Kidney (tissue), 13 donors: ENCODE measurements at regions not wholly inside any gene's neighbourhood (a gene's known extent, or its start where the extent isn't known, plus 50 kb on each side); places are given as distances from the start of the nearest gene placed in this dataset.

Experiments
- DNase-seq, 5 donors: peaks; one replicate each; pipeline ENCODE4 v3.0.0-alpha.2; 2013 to 2020
- FAIRE-seq: peaks from 2 replicates; lab custom pipeline; 2012; peaks lifted over from hg19 to GRCh38; lab: Jason Lieb, UNC
- H3K27ac ChIP-seq, 2 donors: one replicate each; pipeline ENCODE4 v1.7.0; 2013; ENCODE audit warnings: low read depth in 2 of 2, low read length in 2 of 2, inconsistent platforms in 1 of 2
- H3K27me3 ChIP-seq: one replicate; pipeline ENCODE4 v1.7.1; 2013; ENCODE audit warnings: low read length, inconsistent platforms; ENCODE audit not compliant: control insufficient read depth, insufficient read depth
- H3K36me3 ChIP-seq, 3 donors: one replicate each; pipeline versions ENCODE4 v1.7.0 to v1.7.1; 2013; ENCODE audit warnings: low read length in 3 of 3, control low read depth in 1 of 3, inconsistent platforms in 1 of 3; ENCODE audit not compliant: insufficient read depth in 3 of 3, control insufficient read depth in 2 of 3
- H3K4me1 ChIP-seq, 3 donors: one replicate each; pipeline versions ENCODE4 v1.7.0 to v1.7.1; 2013; ENCODE audit warnings: low read length in 3 of 3, inconsistent platforms in 1 of 3, low read depth in 1 of 3; ENCODE audit not compliant: control insufficient read depth in 2 of 3, insufficient read depth in 2 of 3
- H3K4me3 ChIP-seq, 3 donors: one replicate each; pipeline versions ENCODE4 v1.7.0 to v1.8.1; 2013; ENCODE audit warnings: low read length in 3 of 3, control low read depth in 1 of 3, inconsistent platforms in 1 of 3
- H3K9ac ChIP-seq, 3 donors: one replicate each; pipeline versions ENCODE4 v1.7.0 to v1.7.1; 2013; ENCODE audit warnings: low read length in 3 of 3, control low read depth in 1 of 3, inconsistent platforms in 1 of 3
- H3K9me3 ChIP-seq, 3 donors: one replicate each; pipeline versions ENCODE4 v1.7.0 to v1.7.1; 2013; ENCODE audit warnings: low read length in 3 of 3, control low read depth in 1 of 3, inconsistent platforms in 1 of 3; ENCODE audit not compliant: control insufficient read depth in 2 of 3, insufficient read depth in 1 of 3
- intact Hi-C: fragments of 100-400 bp; cut with DNase I; formaldehyde crosslinking; loops from one replicate; pipeline ENCODE4 v1.11.1; 2022
- TF ChIP-seq, protein P1 (sequence below): IDR thresholded peaks from 3 replicates; pipeline ENCODE4 v1.5.1; 2012; ENCODE audit warnings: mild to moderate bottlenecking, moderate library complexity, borderline replicate concordance; ENCODE audit not compliant: insufficient read depth; ENCODE audit errors: extremely low read depth
- donor health status: control.
- donor health status: control.
- donor health status: control.
- donor health status: control.
- donor health status: control.
- donor health status: DM: yes; HTN: yes; CAD: no.
- donor health status: Normal renal cell carcinoma (clear cell type).

DNA sequence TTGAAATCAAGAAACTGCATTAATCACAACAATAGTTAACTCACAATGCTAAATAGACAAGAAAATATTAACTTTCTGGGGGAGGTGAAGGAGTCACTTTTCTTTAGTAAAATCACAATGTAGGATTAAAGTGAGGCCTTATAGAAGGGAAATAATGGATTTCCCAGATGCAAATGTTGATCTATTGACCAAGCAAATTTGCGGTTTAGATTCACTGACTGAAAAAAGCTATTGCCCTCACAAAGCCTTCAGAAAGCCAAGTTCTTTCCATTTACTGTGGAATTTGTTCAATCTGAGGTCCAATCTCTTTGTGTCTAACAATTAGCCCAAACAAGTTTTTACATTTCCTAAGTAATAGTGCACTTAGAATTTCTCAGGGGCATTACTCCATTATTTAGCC, 95.1 kb upstream of the PTCHD4 start:
- H3K36me3 ChIP-seq, result no peaks in the 10 kb centered on the region
- no peak overlapping the region for H3K27ac ChIP-seq
- H3K9ac ChIP-seq, result no peak overlapping the region
- H3K27me3 ChIP-seq, result no peaks in the 10 kb centered on the region
- no peak for DNase-seq
- FAIRE-seq, result no peak
- intact Hi-C loops, result no loop called here
- H3K9me3 ChIP-seq, result peaks cover 0 to 4% (median 0%) of the 10 kb centered on the region in 3 donors
- no peak overlapping the region for H3K4me3 ChIP-seq
- TF ChIP-seq, protein P1, sequence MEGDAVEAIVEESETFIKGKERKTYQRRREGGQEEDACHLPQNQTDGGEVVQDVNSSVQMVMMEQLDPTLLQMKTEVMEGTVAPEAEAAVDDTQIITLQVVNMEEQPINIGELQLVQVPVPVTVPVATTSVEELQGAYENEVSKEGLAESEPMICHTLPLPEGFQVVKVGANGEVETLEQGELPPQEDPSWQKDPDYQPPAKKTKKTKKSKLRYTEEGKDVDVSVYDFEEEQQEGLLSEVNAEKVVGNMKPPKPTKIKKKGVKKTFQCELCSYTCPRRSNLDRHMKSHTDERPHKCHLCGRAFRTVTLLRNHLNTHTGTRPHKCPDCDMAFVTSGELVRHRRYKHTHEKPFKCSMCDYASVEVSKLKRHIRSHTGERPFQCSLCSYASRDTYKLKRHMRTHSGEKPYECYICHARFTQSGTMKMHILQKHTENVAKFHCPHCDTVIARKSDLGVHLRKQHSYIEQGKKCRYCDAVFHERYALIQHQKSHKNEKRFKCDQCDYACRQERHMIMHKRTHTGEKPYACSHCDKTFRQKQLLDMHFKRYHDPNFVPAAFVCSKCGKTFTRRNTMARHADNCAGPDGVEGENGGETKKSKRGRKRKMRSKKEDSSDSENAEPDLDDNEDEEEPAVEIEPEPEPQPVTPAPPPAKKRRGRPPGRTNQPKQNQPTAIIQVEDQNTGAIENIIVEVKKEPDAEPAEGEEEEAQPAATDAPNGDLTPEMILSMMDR, result no peak
- H3K4me1 ChIP-seq, result no peaks in the 10 kb centered on the region

DNA sequence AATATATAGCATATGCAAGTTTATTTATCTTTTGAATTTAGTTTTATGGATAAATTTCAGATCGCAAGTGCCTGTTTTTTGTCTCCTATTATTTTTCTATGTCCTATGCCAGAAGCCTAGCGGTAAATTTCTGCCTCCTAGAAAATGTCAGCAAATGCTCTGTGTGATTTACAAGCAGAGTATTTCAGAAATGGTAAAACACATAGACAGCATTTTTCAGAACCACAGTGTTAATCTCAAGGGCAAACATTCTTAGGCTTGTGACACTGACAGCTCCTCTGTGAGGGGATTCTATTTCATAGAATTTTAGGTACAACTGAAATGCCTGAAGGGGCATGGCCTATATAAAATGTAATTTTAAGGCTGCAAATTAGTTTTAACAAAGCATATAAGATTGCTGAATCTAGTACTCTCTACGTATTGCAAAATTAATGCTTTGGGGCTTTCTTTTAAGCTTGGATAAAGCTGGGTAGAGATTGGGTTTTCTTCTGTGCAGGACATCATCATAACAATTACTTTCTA, 89.9 kb upstream of the PTCHD4 start:
- no peak overlapping the region for H3K4me3 ChIP-seq
- H3K27me3 ChIP-seq, result no peaks in the 10 kb centered on the region
- no peaks in the 10 kb centered on the region for H3K36me3 ChIP-seq
- TF ChIP-seq, protein P1, result no peak
- no peaks in the 10 kb centered on the region for H3K4me1 ChIP-seq
- no peak for DNase-seq
- FAIRE-seq, result no peak
- no peak overlapping the region for H3K27ac ChIP-seq
- H3K9ac ChIP-seq, result no peak overlapping the region
- intact Hi-C loops, result no loop called here
- no peaks in the 10 kb centered on the region for H3K9me3 ChIP-seq

DNA sequence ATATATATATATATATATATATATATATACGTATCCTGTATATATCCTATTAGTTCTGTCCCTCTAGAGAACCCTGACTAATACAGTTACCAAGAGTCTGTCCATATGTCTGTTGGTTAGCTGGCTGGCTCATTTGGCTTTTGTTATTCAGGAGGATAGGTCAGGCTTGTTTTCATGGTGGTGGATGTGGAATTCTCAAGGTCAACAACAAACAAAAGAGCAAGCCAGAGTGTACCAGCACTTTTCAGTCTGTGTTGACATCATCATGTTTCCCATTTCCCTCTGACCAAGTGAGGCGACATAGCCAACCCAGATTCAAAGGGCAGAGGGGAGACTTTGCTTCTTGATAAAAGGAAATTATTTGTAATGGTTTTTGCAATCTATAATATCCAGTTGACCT, 88.5 kb upstream of the PTCHD4 start:
- no peak for FAIRE-seq
- TF ChIP-seq, protein P1, result no peak

DNA sequence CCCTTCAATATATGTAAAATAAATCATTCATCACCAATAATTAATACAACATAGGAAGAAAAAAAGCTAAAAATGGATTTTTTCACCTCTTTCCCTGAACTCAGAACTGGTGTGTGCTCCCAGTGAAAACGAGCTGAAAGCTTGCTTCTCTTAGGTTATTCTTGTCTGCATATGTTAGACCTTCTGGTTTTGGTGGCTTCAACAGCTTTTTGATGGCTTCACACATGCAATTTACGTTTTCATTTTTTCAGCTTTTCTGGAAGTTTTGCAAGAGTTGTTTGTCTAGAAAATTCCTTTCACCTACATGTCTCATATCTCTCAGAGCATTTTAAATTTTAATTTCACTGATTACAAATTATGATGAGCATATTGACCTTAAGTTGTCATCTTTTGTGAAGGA, 86.9 kb upstream of the PTCHD4 start:
- Histone ChIP-seq H3K9ac (no peak overlapping the region), H3K27me3 (no peaks in the 10 kb centered on the region), H3K27ac (no peak overlapping the region), H3K4me1 (no peaks in the 10 kb centered on the region), H3K4me3 (no peak overlapping the region), H3K9me3 (no peaks in the 10 kb centered on the region), H3K36me3 (no peaks in the 10 kb centered on the region)
- no peak for FAIRE-seq
- intact Hi-C loops, result no loop called here
- TF ChIP-seq, protein P1, result no peak
- no peak for DNase-seq

More for the DNA sequence above, 88.5 kb upstream of the PTCHD4 start:
- Histone ChIP-seq H3K4me3 (no peak overlapping the region), H3K27me3 (no peaks in the 10 kb centered on the region), H3K9me3 (no peaks in the 10 kb centered on the region), H3K9ac (no peak overlapping the region), H3K27ac (no peak overlapping the region), H3K4me1 (no peaks in the 10 kb centered on the region), H3K36me3 (no peaks in the 10 kb centered on the region)
- DNase-seq, result no peak
- intact Hi-C loops, result no loop called here
